DOHH2 (cell line): ENCODE measurements at regions not wholly inside any gene's neighbourhood (a gene's known extent, or its start where the extent isn't known, plus 50 kb on each side); places are given as distances from the start of the nearest gene placed in this dataset.

Experiments
- H3F3A ChIP-seq: fragments of 200-600 bp; sonication (generic), shearing (Covaris generic); 2 replicates; pipeline ENCODE4 v1.6.0; 2016; ENCODE audit warnings: antibody characterized with exemption, mild to moderate bottlenecking; ENCODE audit not compliant: control insufficient read depth, insufficient read depth
- H3K27ac ChIP-seq: fragments of 200-600 bp; sonication (generic); 2 replicates; pipeline ENCODE4 v1.5.1; 2014; ENCODE audit warnings: low read depth, mild to moderate bottlenecking, low read length, moderate library complexity
- H3K27me3 ChIP-seq: fragments of 200-600 bp; sonication (generic); 2 replicates; pipeline ENCODE4 v1.6.1; 2014; ENCODE audit warnings: mild to moderate bottlenecking, low read length, mixed read lengths; ENCODE audit not compliant: control insufficient read depth
- H3K36me3 ChIP-seq: fragments of 200-600 bp; sonication (generic); 2 replicates; pipeline ENCODE4 v1.6.1; 2014; ENCODE audit warnings: mild to moderate bottlenecking, low read length, moderate library complexity, mixed read lengths; ENCODE audit not compliant: control insufficient read depth
- H3K4me1 ChIP-seq: fragments of 200-600 bp; sonication (generic); 2 replicates; pipeline ENCODE4 v1.6.1; 2014; ENCODE audit warnings: mild to moderate bottlenecking, low read length, mixed read lengths; ENCODE audit not compliant: control insufficient read depth
- H3K4me2 ChIP-seq: fragments of 200-600 bp; sonication (generic); 2 replicates; pipeline ENCODE4 v1.6.0; 2014; ENCODE audit warnings: mild to moderate bottlenecking, low read length, moderate library complexity
- H3K4me3 ChIP-seq: fragments of 200-600 bp; sonication (generic); 2 replicates; pipeline ENCODE4 v1.5.1; 2014; ENCODE audit warnings: mild to moderate bottlenecking, low read length, mixed read lengths
- H3K79me2 ChIP-seq: fragments of 200-600 bp; sonication (generic); 2 replicates; pipeline ENCODE4 v1.6.1; 2014; ENCODE audit warnings: mild to moderate bottlenecking, low read length, mixed read lengths; ENCODE audit not compliant: control insufficient read depth
- H3K9me2 ChIP-seq: fragments of 200-600 bp; sonication (generic); replicated peaks from 2 replicates; pipeline ENCODE4 v1.6.1; 2014; ENCODE audit warnings: mild to moderate bottlenecking, low read length, mixed read lengths; ENCODE audit not compliant: control insufficient read depth
- H3K9me3 ChIP-seq: fragments of 200-600 bp; sonication (generic); 2 replicates; pipeline ENCODE4 v1.6.1; 2014; ENCODE audit warnings: antibody characterized with exemption, low read length, mixed read lengths; ENCODE audit not compliant: control insufficient read depth, insufficient read depth
- H4K20me1 ChIP-seq: fragments of 200-600 bp; sonication (generic); 2 replicates; pipeline ENCODE4 v1.6.0; 2014; ENCODE audit warnings: low read depth, mild to moderate bottlenecking, antibody characterized with exemption, low read length, moderate library complexity; ENCODE audit not compliant: control insufficient read depth, insufficient read depth
- EZH2phosphoT487 ChIP-seq: fragments of 200-600 bp; sonication (generic); IDR thresholded peaks from 2 replicates; pipeline ENCODE4 v1.6.1; 2017; ENCODE audit warnings: borderline replicate concordance, mild to moderate bottlenecking, antibody characterized with exemption, low read length, moderate library complexity, mixed read lengths
- TF ChIP-seq, protein P1 (sequence below): fragments of 200-600 bp; sonication (generic); IDR thresholded peaks from one replicate; pipeline ENCODE4 v1.5.1; 2014; ENCODE audit warnings: antibody characterized with exemption, mild to moderate bottlenecking, low read depth, low read length; ENCODE audit not compliant: poor library complexity, severe bottlenecking

GRCh38 chr4:32986236-32986635 is 2266.1 kb downstream of the PCDH7 start:
- no peaks in the 10 kb centered on the region for H3F3A ChIP-seq
- H3K4me1 ChIP-seq, result no peaks in the 10 kb centered on the region
- H3K4me2 ChIP-seq, result no peak overlapping the region
- TF ChIP-seq EZH2phosphoT487, result no peak
- TF ChIP-seq, protein P1, sequence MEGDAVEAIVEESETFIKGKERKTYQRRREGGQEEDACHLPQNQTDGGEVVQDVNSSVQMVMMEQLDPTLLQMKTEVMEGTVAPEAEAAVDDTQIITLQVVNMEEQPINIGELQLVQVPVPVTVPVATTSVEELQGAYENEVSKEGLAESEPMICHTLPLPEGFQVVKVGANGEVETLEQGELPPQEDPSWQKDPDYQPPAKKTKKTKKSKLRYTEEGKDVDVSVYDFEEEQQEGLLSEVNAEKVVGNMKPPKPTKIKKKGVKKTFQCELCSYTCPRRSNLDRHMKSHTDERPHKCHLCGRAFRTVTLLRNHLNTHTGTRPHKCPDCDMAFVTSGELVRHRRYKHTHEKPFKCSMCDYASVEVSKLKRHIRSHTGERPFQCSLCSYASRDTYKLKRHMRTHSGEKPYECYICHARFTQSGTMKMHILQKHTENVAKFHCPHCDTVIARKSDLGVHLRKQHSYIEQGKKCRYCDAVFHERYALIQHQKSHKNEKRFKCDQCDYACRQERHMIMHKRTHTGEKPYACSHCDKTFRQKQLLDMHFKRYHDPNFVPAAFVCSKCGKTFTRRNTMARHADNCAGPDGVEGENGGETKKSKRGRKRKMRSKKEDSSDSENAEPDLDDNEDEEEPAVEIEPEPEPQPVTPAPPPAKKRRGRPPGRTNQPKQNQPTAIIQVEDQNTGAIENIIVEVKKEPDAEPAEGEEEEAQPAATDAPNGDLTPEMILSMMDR, result no peak
- H3K9me3 ChIP-seq, result no peaks in the 10 kb centered on the region
- H4K20me1 ChIP-seq, result no peaks in the 10 kb centered on the region
- no peaks in the 10 kb centered on the region for H3K36me3 ChIP-seq
- H3K4me3 ChIP-seq, result no peak overlapping the region
- no peaks in the 10 kb centered on the region for H3K79me2 ChIP-seq
- H3K9me2 ChIP-seq, result no peaks in the 10 kb centered on the region
- no peak overlapping the region for H3K27ac ChIP-seq
- no peaks in the 10 kb centered on the region for H3K27me3 ChIP-seq

- H3K9me3 ChIP-seq, result no peaks in the 10 kb centered on the region
These were observed 2266.9 kb downstream of the PCDH7 start for GRCh38 chr4:32987111-32987510.

DNA sequence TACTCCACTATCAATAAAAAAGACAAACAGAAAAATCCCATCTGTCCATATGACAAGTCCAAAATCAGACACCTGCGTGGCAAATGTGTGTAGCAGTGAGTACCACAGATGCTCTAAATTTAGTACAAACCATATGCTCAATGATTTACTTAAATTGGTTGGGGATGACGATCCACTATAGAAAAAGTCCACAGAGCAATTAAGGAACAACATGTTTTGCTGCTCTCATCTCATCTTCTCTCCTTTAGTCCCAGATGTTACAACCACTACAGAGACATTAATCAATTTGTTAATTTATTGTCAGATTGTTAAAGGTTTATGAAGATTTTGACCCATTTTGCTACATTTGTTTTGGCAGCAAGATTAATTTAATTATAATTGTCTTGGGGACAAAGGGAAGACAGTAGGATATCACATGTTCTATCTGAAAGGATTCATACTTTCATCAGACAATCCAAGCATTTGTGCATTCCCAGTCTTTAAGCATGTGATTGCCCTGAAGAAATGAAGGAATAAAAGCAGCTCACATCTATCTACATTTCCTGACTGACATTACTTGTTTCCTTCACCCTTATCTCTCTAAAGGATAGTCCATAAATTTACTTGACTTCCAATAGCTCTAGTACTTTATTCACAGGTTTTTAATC is 2268.1 kb downstream of the PCDH7 start:
- Histone ChIP-seq H3K36me3 (no peaks in the 10 kb centered on the region), H3K4me1 (no peaks in the 10 kb centered on the region)

More at GRCh38 chr4:32987111-32987510, 2266.9 kb downstream of the PCDH7 start:
- TF ChIP-seq EZH2phosphoT487, result no peak
- H3K27me3 ChIP-seq, result no peaks in the 10 kb centered on the region
- H3K9me2 ChIP-seq, result no peaks in the 10 kb centered on the region
- H3K27ac ChIP-seq, result no peak overlapping the region
- no peak overlapping the region for H3K4me2 ChIP-seq
- H3K4me1 ChIP-seq, result no peaks in the 10 kb centered on the region
- H3K4me3 ChIP-seq, result no peak overlapping the region
- no peaks in the 10 kb centered on the region for H3K79me2 ChIP-seq
- H3F3A ChIP-seq, result no peaks in the 10 kb centered on the region
- H4K20me1 ChIP-seq, result no peaks in the 10 kb centered on the region
- H3K36me3 ChIP-seq, result no peaks in the 10 kb centered on the region

GRCh38 chr4:32991663-32992062 is 2271.5 kb downstream of the PCDH7 start:
- no peaks in the 10 kb centered on the region for H3K9me3 ChIP-seq
- no peaks in the 10 kb centered on the region for H3K4me1 ChIP-seq
- H3K36me3 ChIP-seq, result no peaks in the 10 kb centered on the region
- no peaks in the 10 kb centered on the region for H3F3A ChIP-seq
- H3K27ac ChIP-seq, result no peak overlapping the region
- TF ChIP-seq, protein P1, result no peak
- no peak for TF ChIP-seq EZH2phosphoT487
- H3K9me2 ChIP-seq, result no peaks in the 10 kb centered on the region
- H3K4me3 ChIP-seq, result no peak overlapping the region
- H3K4me2 ChIP-seq, result no peak overlapping the region
- H4K20me1 ChIP-seq, result no peaks in the 10 kb centered on the region
- no peaks in the 10 kb centered on the region for H3K79me2 ChIP-seq
- H3K27me3 ChIP-seq, result no peaks in the 10 kb centered on the region

More for the DNA sequence above, 2268.1 kb downstream of the PCDH7 start:
- no peaks in the 10 kb centered on the region for H3F3A ChIP-seq
- no peaks in the 10 kb centered on the region for H4K20me1 ChIP-seq
- no peaks in the 10 kb centered on the region for H3K9me2 ChIP-seq
- TF ChIP-seq, protein P1, result no peak
- TF ChIP-seq EZH2phosphoT487, result no peak
- H3K9me3 ChIP-seq, result no peaks in the 10 kb centered on the region
- no peak overlapping the region for H3K27ac ChIP-seq
- H3K27me3 ChIP-seq, result no peaks in the 10 kb centered on the region
- no peaks in the 10 kb centered on the region for H3K79me2 ChIP-seq
- no peak overlapping the region for H3K4me3 ChIP-seq
- no peak overlapping the region for H3K4me2 ChIP-seq
